GM18520 (cell line): ENCODE measurements at regions not wholly inside any gene's neighbourhood (a gene's known extent, or its start where the extent isn't known, plus 50 kb on each side); places are given as distances from the start of the nearest gene placed in this dataset.
"Not testable (repeated sequence)": the region's sequence is repeated elsewhere in the genome, so short reads cannot be mapped to it uniquely, and the experiment has no call there.

Source experiments
- ATAC-seq: cut with Tn5 transposase; IDR thresholded peaks from one replicate; pipeline ENCODE4 v1.9.1; 2021; ENCODE audit not compliant: unreplicated experiment

DNA sequence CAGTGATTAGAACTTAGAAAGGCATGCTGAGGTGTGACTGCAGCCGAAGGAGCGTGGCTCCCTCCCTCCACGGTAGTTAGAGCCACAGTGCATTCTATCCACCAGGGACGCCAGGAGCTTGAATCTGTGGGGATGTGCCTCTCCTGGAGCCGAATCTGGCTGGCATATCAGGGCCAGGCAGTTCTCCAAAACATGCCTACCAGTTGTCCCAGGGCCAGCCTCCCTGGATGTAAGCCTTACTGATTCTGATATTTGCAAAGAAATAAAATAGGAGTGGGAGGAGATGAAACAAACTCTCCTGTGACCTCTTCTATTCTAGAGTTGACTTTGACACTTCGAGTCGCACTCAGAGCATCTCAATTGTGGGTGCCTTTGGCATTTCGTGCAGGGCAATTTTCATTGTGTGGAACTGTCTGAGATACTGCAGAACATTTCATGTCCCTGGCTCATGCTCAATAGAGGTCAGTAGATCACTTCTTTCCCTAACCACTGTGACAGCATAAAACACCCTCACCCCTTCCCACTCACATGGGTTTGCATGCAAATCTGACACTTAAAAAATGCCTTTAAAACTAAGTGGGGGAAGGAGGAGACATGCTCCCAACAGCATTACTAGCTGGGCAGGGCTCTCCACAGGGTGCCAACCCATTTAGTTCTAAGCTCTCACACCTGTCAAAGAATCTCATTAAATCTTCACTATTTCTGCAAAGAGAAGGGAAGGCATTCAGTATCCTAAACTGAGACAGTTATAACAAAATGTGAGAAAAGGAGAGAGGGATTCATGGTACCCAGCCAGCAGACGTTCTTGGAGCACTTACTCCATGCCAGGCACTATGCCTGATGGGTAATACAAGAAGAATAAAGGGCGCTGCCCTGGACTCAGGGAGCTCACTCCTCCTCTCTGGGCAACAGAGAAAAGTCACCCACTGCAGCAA lies 378.9 kb downstream of the PREX1 start:
- ATAC-seq = no peak

DNA sequence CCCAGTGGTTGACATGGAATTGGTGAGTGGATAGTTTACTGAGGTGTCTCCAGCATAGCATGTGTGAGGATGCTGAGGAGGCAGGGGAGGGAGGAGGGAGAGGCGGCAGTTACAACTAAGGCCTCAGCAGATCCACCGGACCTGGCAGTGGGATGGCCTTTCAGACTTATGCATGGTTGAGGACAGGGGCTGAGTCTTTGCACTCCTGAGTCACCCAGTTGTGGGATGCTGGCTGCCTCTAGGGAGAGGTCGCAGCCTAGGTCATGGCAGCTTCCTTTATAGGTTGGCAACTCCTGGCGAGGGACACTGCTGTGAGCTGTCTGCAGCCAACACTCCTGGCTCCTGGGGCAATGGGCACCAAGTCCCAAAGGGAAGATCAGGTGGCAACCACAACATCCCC lies 380.3 kb downstream of the PREX1 start:
- no peak for ATAC-seq

- no peak for ATAC-seq
Measured at GRCh38 chr20:48445827-48446226, 382.0 kb downstream of the PREX1 start.

DNA sequence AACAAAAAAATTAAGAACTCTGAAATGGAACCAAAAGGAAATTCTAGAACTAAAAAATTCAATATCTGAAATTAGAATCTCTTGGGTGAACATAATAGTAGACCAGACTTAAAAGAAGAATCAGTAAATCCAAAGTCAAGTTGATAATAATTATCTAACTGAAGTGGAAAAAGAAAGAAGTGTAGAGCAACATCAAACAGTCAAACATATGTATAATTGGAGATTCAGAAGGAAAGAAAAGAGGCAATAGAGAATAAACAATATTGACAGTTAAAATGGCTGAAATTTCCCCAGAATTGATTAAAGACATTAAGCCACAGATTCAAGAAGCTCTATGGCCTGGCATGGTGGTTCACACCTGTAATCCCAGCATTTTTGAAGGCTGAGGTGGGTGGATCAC lies 383.6 kb downstream of the PREX1 start:
- ATAC-seq = no peak

- ATAC-seq = no peak
Measured at GRCh38 chr20:48440916-48441315, 386.9 kb downstream of the PREX1 start.

DNA sequence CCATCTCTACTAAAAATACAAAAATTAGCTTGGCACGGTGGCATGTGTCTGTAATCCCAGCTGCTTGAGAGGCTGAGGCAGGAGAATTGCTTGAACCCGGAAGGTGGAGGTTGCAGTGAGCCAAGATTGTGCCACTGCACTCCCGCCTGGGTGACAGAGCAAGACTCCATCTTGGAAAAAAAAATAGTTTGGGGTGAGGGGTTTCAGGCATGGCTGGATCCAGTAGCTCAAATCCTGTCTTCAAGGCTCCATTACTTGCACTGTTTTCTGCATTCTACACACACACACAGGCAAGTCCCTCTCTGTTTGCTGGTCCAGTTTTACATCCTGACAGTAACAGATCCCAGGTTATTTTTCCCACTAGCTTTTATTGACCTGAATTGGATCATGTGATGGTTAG lies 387.5 kb downstream of the PREX1 start:
- not testable (repeated sequence) for ATAC-seq

DNA sequence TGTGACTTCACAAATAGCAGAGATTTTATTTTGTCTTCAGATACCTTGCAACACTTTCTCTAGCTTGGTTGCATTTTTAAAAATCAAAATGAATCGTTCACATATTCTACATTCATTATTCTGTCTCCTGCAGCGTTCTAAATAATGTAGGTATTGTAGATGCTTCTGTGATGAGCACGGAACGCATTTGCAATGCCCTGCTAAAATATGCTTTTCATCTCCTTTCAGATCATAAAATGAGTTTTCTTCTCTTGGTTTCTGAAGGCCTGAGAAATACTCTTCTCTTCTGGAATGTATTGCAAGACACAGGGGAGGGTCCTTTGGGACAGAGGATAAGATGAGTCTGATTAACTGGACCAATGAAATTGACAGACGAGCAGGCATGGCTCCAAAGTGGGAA lies 390.7 kb downstream of the PREX1 start:
- no peak for ATAC-seq

DNA sequence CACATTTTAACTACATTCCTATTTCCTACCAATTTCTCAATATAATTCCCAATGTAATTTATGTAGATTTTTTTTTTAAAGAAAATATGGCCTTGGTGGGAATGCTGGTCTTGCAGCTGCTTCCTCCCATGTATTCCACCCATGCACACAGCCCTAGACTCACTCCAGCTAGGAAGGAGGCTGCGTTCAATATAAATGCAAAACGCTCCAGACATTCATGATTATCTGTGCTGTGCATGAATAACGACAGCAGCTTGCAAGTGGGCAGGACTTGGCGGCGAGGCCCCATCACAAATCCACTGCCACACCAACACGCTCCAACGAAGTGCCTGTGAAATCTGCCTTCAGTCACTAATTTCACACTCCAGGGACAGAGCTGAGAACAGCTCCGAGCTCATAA lies 391.2 kb downstream of the PREX1 start:
- ATAC-seq = not testable (repeated sequence)

DNA sequence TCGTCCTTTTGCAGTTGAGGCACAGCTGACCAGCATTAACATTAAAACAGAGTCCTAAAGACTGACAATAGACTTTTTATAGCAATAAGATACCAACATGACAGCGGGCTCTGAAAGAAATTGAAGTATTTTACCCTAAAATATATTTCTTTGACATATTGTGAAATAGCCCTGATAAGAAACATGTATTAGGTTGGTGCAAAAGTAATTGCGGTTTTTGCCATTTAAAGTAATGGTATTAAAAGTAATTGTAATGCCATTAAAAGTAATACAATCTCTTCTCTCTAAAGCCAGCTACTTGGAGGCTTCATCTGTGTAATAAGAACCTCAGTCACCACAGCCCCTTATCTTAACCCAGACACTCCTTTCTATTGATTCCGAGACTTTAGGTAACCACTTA lies 394.6 kb downstream of the PREX1 start:
- no peak for ATAC-seq

DNA sequence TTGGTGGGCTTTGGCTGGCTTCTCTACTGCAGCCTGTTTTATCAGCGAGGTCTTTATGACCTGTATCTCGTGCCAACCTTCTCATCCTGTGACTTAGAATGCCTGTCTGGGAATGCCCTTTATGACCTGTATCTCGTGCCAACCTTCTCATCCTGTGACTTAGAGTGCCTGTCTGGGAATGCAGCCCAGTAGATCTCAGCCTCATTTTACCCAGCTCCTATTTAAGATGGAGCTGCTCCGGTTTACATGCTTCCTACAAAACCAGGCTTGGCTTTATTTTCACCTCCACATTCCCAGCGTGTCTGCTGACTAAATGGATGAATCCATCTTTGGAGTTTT lies 395.3 kb downstream of the PREX1 start:
- no peak for ATAC-seq

DNA sequence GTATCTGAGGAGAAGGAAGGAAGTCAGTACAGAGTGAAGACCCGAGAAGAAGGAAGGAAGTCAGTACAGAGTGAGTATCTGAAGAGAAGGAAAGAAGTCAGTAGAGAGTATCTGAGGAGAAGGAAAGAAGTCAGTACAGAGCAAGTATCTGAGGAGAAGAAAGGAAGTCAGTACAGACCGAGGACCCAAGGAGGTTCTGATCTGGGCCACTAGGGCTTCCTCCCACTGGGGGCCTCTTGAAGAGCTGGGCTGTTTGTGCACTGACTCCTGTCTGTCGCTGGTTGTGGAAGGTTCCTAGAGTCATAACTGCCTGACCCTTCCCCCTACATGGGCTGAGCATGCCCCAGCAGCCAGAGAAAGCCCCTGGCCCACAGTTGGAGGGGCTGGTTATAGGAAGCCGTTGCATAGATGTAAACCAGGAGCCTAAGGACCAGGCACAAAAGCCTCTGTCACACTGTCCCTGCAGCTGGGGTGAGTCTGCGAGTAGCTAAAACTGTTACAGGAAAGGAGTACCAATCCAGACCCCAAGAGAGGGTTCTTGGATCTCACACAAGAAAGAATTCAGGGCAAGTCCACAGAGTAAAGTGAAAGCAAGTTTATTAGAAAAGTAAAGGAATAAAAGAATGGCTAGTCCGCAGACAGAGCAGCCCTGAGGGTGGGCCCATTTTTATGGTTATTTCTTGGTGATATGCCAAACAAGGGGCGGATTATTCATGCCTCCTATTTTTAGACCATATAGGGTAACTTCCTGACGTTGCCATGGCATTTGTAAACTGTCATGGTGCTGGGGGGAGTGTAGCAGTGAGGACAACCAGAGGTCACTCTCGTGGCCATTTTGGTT lies 395.9 kb downstream of the PREX1 start:
- ATAC-seq = no peak

DNA sequence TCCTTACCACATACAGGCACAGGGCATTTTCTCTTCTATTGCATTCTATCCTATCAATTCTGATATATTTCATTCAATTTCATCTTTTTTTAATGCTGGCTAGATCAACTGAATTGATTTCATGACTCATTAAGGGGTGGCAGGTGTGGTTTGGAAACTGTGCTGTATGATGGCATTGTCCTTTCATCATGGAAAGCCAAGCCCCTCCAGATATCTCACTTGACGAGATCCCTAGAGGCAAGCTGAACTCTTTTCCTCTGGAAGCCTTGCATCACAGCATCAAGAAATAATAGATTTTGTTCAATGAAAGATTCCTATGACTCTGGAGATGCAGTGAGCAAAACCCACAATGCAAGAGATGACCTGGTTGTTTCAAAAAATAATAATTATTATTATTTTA lies 401.2 kb downstream of the PREX1 start:
- ATAC-seq = no peak

- no peak for ATAC-seq
Measured at GRCh38 chr20:48425817-48426612, 401.8 kb downstream of the PREX1 start.

GRCh38 chr20:48425321-48425720 lies 402.5 kb downstream of the PREX1 start:
- no peak for ATAC-seq

GRCh38 chr20:48422242-48422960 lies 405.4 kb downstream of the PREX1 start:
- no peak for ATAC-seq

DNA sequence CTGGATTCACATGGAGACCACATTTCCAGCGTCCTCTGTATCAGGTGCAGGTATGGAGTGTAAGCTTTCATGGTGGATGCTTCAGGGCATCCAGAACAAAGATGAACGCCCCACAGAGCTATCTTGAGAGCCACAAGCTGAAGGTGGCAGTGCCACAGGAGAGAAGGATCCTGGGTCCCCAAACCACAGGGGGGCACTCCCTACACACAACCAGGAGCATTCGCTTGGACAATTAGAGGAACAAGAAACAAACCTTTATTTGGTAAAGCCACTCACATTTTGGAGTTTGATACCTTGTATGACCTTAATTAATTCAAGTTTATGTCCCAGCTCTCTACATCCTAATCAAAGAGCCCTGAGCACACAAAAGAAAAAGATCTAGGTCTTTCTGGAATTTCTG lies 406.3 kb downstream of the PREX1 start:
- ATAC-seq = no peak

DNA sequence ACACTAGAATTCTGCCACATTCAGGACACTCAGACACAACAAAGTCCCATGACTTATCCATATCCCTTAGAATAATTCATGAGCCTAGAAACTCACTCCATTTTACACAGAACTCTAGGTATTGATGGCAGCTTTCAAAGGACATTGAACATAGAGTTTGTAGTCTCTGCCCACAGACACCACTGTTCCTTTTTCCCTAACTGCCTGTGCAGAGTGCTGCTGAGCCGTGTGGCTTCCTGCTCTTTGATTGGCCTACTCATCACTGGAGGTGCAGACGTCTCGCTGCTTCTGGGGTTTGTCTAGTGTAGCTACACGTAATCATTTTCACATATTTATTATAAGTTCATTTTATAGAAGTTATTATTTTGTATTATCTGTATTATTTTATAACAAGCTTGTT lies 407.6 kb downstream of the PREX1 start:
- ATAC-seq = no peak

- ATAC-seq = no peak
Measured at GRCh38 chr20:48419173-48419572, 408.6 kb downstream of the PREX1 start.

DNA sequence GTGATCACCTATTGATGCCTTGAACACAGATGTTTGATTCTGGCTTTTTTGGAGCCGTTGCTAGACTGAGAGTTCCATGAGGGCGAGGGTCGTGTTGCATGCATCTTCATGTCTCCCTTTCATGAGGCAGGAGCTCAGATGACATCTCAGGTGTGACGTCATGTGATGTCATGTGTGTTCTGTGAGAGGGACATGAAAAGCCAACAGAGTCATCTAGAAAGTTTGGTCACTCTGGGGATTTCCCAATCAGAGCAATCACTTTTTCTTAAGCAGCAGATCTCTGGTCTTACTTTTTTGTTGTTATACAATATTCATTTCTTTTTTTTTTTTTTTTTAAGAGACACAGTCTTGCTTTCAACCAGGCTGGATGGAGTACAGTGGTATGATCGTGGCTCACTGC lies 411.8 kb downstream of the PREX1 start:
- no peak for ATAC-seq

DNA sequence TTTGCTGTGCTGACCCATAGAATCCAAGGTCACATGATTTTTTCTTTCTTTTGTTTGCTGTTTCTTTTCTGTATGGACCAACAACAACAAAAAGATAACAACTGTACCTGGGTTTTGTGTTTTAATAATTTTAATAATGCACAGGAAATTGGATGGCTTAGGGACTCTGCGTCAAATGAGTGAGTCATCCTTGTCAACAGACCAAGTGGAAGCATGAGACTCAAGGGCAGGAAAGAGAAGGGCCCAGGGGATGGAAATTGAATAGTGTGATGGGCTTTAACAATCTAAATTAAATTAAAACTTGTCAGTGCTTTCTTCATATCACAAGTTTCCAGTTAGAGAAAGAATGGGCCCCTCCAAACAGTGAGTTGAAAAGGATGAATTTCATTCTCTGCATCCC lies 413.0 kb downstream of the PREX1 start:
- no peak for ATAC-seq
